GM12891 (cell line): ENCODE measurements at regions not wholly inside any gene's neighbourhood (a gene's known extent, or its start where the extent isn't known, plus 50 kb on each side); places are given as distances from the start of the nearest gene placed in this dataset.
"Not testable (repeated sequence)": the region's sequence is repeated elsewhere in the genome, so short reads cannot be mapped to it uniquely, and the experiment has no call there.

Experiments used
- DNase-seq: peaks from one replicate; pipeline ENCODE4 v3.0.0; 2011; ENCODE audit warnings: low spot score; ENCODE audit not compliant: insufficient read length
- FAIRE-seq: peaks from 2 replicates; lab custom pipeline; 2011; peaks lifted over from hg19 to GRCh38; lab: Jason Lieb, UNC
- PAX5 ChIP-seq: IDR thresholded peaks from 2 replicates; pipeline ENCODE4 v1.6.1; 2011; ENCODE audit warnings: low read length, moderate library complexity, mild to moderate bottlenecking; ENCODE audit not compliant: insufficient read depth, severe bottlenecking
- POLR2A ChIP-seq: IDR thresholded peaks from 2 replicates; pipeline ENCODE4 v1.6.1; 2011; ENCODE audit warnings: low read depth, low read length, control low read depth
- POLR2AphosphoS5 ChIP-seq: IDR thresholded peaks from 2 replicates; pipeline ENCODE4 v1.6.1; 2011; ENCODE audit warnings: low read depth, low read length, control low read depth
- POU2F2 ChIP-seq: IDR thresholded peaks from 2 replicates; pipeline ENCODE4 v1.6.1; 2011; ENCODE audit warnings: low read depth, mild to moderate bottlenecking, control low read depth, low read length, moderate library complexity
- SPI1 ChIP-seq: IDR thresholded peaks from 2 replicates; pipeline ENCODE4 v1.6.1; 2011; ENCODE audit warnings: low read depth, low read length, control low read depth
- TAF1 ChIP-seq: IDR thresholded peaks from 2 replicates; pipeline ENCODE4 v1.6.1; 2011; ENCODE audit warnings: low read depth, low read length, control low read depth

GRCh38 chr14:39593377-39593776 lies 161.1 kb upstream of the FBXO33 start:
- TF ChIP-seq POLR2AphosphoS5 (no peak), TAF1 (no peak), SPI1 (no peak), POLR2A (no peak), PAX5 (no peak), POU2F2 (no peak)
- DNase-seq (no peak), FAIRE-seq (no peak)

GRCh38 chr14:39592116-39592789 lies 160.0 kb upstream of the FBXO33 start:
- FAIRE-seq (no peak), DNase-seq (no peak)
- TF ChIP-seq TAF1 (no peak), PAX5 (no peak), POU2F2 (no peak), POLR2AphosphoS5 (no peak), POLR2A (no peak), SPI1 (no peak)

- not testable (repeated sequence) for DNase-seq, FAIRE-seq
Measured at GRCh38 chr14:39589882-39590281, 157.6 kb upstream of the FBXO33 start.

- FAIRE-seq (no peak), DNase-seq (no peak)
- TF ChIP-seq SPI1 (no peak), POLR2AphosphoS5 (no peak), POU2F2 (no peak), PAX5 (no peak), TAF1 (no peak), POLR2A (no peak)
Measured at GRCh38 chr14:39582028-39582654, 149.9 kb upstream of the FBXO33 start.

GRCh38 chr14:39581474-39581873 lies 149.2 kb upstream of the FBXO33 start:
- TF ChIP-seq PAX5 (no peak), POLR2AphosphoS5 (no peak), POLR2A (no peak), POU2F2 (no peak), TAF1 (no peak), SPI1 (no peak)
- FAIRE-seq, result no peak
- no peak for DNase-seq

GRCh38 chr14:39580696-39581095 lies 148.5 kb upstream of the FBXO33 start:
- no peak for TF ChIP-seq TAF1
- TF ChIP-seq POU2F2, result no peak
- TF ChIP-seq POLR2A, result no peak
- no peak for DNase-seq
- no peak for FAIRE-seq

GRCh38 chr14:39576736-39577135 lies 144.5 kb upstream of the FBXO33 start:
- DNase-seq, result no peak
- TF ChIP-seq PAX5 (no peak), POLR2AphosphoS5 (no peak), TAF1 (no peak), POU2F2 (no peak)
- FAIRE-seq, result no peak

- FAIRE-seq (no peak), DNase-seq (no peak)
- TF ChIP-seq SPI1 (no peak), POLR2AphosphoS5 (no peak), POU2F2 (no peak), POLR2A (no peak), TAF1 (no peak), PAX5 (no peak)
Measured at GRCh38 chr14:39576258-39576657, 144.0 kb upstream of the FBXO33 start.

GRCh38 chr14:39568809-39569538 lies 136.7 kb upstream of the FBXO33 start:
- FAIRE-seq, result no peak
- no peak for TF ChIP-seq PAX5
- no peak for TF ChIP-seq TAF1
- no peak for DNase-seq

- FAIRE-seq, result no peak
- DNase-seq, result no peak
- TF ChIP-seq POU2F2, result no peak
- TF ChIP-seq POLR2A, result no peak
- no peak for TF ChIP-seq PAX5
Measured at GRCh38 chr14:39566795-39567194, 134.6 kb upstream of the FBXO33 start.
